Spleen (tissue), 7 donors: ENCODE measurements at regions not wholly inside any gene's neighbourhood (a gene's known extent, or its start where the extent isn't known, plus 50 kb on each side); places are given as distances from the start of the nearest gene placed in this dataset.
"Not testable (repeated sequence)": the region's sequence is repeated elsewhere in the genome, so short reads cannot be mapped to it uniquely, and the experiment has no call there.

Source experiments
- POLR2A ChIP-seq, 3 donors: fragments of 450-650 bp; IDR thresholded peaks; one replicate each; pipeline ENCODE4 v1.5.1; 2017; ENCODE audit warnings: antibody characterized with exemption in 3 of 3, mild to moderate bottlenecking in 1 of 3
- TF ChIP-seq, protein P1 (sequence below), 11 experiments: fragments of 200-600 bp in 7 of 11; fragments of 450-650 bp in 4 of 11; sonication (generic) in 4 of 11; IDR thresholded peaks in 8 of 11; conservative IDR thresholded peaks in 3 of 11; 1 replicate in 7 of 11; 2 replicates in 4 of 11; pipeline versions ENCODE4 v1.4.0 to v1.8.0; 2016 to 2021; ENCODE audit warnings: antibody characterized with exemption in 11 of 11, inconsistent platforms in 4 of 11, mild to moderate bottlenecking in 1 of 11
- donor health status: DM: no; HTN: no; CAD: no; lungs with moderate emphysema.
- donor health status: DM: no; HTN: no; CAD: no.
- donor health status: DM: no; HTN: no; CAD: no.

DNA sequence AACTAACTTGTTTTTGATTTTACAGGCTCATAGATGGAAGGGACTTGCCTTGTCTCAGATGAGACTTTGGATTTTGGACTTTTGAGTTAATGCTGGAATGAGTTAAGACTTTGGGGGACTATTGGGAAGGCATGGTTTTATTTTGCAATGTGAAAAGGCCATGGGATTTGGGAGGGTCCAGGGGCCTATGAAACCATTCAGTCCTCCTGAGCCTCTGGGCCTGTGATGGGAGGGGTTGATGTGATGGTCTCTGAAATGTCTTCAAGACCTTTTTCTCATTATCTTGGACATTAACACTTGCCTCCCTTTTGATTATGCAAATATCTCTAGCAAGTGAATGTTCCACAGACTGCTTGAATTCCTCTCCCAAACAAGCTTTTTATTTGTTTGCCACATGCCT lies 346.0 kb upstream of the DIPK2B start:
- TF ChIP-seq, protein P1, sequence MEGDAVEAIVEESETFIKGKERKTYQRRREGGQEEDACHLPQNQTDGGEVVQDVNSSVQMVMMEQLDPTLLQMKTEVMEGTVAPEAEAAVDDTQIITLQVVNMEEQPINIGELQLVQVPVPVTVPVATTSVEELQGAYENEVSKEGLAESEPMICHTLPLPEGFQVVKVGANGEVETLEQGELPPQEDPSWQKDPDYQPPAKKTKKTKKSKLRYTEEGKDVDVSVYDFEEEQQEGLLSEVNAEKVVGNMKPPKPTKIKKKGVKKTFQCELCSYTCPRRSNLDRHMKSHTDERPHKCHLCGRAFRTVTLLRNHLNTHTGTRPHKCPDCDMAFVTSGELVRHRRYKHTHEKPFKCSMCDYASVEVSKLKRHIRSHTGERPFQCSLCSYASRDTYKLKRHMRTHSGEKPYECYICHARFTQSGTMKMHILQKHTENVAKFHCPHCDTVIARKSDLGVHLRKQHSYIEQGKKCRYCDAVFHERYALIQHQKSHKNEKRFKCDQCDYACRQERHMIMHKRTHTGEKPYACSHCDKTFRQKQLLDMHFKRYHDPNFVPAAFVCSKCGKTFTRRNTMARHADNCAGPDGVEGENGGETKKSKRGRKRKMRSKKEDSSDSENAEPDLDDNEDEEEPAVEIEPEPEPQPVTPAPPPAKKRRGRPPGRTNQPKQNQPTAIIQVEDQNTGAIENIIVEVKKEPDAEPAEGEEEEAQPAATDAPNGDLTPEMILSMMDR (IDR thresholded peaks at IDR 0.05 in 8 of 11, conservative IDR thresholded peaks at IDR 0.05 in 3 of 11), result not testable (repeated sequence)
- TF ChIP-seq POLR2A (IDR thresholded peaks at IDR 0.05), result not testable (repeated sequence)
